Daoy (cell line): ENCODE measurements at regions not wholly inside any gene's neighbourhood (a gene's known extent, or its start where the extent isn't known, plus 50 kb on each side); places are given as distances from the start of the nearest gene placed in this dataset.
"Not testable (repeated sequence)": the region's sequence is repeated elsewhere in the genome, so short reads cannot be mapped to it uniquely, and the experiment has no call there.

Experiments used
- DNase-seq: peaks from one replicate; pipeline ENCODE4 v3.0.0-alpha.2; 2015; ENCODE audit warnings: low read depth

DNA sequence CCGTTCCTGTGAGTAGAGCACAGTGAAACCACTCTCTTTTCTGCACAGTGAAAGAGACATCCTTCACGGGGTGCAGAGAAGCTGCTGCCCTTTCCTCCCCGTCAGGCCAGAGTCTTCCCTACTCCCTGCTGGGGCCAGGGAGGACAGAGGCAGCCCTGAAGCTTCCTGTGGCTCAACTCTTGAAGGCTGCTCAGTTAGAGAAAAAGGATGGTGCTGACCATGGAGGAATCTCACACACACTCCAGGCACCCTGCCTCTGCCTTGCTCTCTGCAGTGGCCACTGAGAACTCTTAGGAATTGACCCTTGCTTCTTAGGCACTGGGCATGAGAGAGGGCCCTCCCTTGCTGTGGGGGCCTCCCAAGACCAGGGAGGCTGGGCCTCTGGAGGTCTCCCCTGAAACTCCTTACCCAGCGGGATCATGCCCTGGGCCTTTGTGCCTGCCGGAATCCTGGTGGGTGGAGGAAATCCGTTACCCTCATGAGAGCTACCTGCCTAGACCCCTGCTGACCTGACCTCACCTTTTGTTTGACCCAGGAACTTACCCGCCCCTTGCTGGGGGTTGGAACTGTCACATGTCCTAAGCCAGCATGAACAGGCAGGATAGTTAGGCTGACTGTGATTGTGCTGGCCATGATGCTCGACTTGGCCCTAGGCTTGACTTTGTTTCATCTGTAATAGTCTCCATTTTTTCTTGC, 65.0 kb upstream of the CD93 start:
- no peak for DNase-seq

DNA sequence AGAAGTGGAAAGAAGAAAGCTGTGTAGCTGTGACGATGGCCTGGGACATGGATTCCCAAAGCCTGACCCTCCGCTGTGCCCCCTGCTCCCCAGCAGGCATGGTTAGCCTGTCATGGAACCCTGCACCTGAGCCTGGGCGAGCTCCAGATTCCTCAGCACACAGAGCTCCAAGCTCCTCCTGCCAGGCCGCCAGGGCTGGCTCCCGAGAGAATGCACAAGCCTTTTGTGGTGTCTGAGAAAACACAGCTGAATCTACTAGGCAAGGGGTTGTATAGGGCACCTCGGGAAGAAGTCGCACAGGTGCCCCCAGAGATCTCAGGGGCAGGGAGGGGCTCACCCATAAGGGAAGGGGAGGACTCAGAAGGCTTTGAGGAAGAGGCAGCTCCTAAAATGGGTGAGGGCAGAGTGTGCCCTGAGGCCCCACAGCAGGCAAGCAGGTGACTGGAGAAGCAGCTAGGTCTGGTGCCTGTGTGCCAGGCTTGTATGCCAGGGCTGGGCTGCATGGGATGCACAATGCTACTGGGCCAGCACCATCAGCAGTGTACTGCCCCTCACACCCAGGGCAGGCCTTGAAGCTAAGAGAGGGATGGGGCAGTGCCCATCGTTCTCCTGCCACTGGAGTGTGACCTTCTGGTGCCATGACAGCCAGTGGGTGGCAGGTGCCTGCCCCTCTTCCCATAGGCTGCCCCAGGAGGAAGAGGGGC, 64.3 kb upstream of the CD93 start:
- DNase-seq: no peak

DNA sequence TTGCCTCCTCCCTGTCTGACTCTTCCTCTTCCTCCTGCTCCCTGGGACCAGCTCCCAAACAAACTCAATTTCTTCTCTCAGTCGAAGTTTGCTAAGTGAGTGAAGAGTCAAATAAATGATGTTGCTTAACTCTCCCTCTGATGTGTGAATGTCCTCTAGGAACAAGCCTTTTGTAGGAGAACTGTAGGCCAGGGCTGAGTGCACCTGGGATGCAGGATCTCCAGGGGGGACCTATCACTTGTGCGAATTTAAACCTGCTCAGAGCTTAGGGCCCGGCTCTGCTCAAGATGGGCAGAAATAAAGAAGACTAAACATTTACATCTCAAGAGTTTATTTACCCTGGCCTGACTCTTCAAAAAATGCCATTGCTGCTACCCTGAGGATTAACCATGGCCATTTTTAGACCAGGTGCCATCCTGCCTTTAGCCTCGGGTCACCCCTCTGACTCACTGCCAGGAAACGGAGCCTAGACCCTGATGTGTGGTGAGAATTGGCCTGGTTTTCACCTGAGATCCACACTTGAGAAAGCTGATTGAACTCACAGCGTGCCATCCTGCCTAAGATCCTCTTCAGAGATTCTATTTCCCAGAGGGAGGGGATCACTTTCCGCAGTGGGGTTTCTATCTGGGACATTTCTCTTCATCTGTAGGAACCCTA, 63.6 kb upstream of the CD93 start:
- DNase-seq: no peak

DNA sequence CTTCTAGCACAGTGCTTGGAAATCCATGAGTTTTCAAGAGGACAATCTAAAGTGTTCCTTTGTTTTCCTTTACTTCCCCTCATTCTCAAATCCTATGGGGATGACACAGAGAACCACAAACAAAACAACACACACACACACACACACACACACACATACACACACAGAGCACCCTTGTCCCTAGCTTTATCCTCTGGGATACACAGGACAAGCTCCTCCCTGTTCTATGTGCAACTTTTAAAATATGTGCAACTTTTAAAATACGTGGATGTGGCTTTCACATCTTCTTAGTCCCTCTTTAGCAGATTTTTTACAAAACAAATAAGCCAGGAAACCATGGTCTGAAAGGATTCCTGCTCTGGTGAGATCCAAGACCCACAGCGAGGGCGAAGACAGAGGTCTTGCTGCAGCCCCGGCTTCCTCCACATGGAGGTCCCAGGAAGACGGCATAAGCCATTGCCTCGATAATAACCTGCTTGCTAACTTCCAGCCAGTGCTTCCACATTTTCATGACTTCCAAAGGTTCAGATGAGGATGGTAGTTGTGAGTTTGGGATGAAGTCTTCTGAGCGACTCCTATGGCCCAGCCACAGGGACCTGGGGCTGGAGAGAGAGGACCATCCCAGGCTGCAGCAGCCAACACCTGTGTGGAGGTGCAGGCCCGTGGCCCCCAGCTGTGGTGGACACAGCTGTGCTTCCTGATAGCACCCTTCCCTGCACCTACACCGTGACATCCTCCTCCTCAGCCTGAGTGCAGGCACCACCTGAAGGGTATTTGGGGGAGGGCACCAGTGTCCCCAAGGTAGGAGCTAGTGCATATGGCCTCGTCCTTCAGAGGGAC, 62.8 kb upstream of the CD93 start:
- no peak for DNase-seq

DNA sequence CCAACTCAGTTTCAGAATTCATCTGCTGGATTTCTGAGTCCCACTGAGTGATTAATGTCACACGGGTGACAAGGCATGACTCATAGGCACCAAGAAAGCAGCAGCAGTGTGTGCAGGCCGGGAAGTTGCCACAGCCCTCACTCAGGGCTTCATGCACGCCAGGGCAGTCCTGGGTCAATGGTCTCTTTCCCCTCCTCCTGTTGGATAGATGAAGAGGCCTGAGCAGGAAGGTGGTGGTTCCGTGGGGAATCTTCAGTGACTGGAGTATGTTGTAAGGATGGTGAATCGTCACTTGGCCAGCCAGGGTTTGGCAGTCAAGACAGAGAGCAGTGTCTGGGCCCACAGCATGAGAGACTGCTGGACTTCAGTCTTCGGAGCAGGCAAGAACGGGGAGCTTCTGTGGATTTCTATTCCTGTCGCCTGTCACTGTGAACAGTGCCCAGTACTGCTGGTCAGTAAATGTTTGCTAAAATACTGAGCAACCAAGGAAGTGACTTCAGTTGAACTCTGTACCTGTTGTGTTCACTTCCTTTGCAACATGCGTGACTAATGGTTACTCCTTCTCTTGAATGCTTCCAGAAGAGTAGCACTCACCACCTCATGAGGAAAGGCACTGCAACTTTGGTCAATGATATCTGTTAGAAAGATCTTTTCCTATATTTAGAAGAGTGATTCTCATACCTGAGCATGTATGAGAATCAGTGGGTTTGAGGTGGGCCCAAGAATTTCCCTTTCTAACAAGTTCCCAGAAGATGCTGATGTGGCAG, 62.0 kb upstream of the CD93 start:
- peak; percentile 79 for DNase-seq

DNA sequence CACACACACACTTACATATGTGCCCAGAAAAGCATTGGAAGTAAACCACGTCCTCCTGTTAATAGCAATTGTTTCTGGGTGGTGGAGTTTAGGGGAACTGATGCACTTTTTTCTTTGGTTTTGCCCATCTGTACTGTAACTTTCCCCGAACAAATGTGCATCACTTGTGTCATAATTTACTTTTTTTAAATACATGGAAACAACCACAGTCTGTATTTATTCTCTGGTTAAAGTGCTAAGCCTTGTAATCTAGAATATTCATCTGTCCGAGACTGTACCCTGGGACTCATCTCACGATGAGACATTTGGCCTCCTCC, 61.5 kb upstream of the CD93 start:
- DNase-seq: no peak

DNA sequence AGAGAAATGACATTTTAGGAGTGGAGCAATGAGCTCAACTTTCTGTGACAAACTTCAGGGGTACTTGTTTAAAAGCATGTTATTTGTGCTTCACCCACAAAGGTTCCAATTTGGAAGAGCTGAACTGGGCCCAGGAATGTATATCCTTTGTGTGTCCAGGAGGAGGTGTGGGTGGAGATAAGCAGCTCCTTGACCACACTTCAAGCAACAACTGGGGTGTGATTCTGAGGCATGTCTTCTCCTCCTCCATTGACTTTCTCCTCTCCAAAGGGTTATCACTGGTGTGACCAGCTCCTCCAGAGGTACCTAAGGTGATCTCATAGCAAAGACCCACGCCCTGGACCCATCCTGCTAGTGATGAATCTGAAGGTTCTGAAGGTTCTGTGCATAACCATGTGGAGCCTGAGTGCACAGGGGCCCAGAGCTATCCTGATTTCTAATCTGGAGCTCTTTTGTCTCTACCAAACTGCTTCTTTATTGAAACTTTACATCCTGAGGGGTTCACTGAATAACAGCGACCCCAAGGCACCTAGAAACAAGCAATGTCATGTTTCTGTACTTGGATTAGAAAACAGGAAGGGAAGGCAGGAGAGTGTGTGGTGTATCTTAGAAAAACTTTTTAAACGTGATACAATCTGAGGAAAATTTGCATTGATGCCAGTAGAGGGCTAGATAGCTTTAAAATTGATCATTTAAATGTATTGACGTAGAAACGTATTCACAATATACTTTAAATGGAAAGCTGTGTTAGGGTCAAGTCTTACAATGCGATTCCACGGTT, 60.9 kb upstream of the CD93 start:
- no peak for DNase-seq

DNA sequence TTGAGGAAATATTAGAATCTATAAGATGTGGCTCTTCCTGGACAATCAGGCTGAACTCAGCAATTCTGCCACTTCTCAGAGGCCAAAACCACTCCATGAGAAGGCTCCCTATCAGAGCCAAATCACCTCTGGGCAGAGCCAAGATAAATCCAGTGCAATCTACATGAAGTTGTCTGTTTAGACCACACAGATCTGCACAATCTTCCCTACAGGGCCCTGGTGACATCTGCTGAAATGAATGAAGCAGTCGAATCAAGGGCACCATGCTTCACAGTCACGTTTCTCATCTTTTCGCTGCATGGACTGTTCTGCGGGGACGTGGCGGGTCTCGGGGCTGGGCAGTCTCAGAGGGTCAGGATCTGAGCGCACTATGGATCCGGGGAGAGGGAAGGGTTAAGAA, 60.1 kb upstream of the CD93 start:
- DNase-seq: no peak

DNA sequence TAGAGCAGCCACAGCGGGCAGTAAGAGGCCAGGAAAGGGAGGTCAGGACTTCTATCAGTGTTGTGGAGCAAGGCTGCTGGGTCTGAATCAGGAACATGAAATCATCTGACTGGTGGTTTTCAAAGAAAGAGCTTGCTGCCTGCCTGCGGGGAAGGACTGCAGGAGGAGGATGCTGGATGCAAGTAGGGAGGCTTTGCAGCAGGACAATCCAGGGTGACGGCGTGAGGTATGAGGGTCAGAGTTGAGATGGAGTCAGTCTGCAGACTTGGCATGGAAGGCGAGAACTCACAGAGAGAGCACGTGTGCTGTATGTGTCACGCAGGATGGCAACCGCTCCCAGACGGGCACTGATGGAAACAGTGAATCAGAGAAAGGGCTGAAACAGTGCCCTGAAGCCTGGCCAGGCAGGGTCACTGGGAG, 59.2 kb upstream of the CD93 start:
- peak; percentile 82 for DNase-seq

DNA sequence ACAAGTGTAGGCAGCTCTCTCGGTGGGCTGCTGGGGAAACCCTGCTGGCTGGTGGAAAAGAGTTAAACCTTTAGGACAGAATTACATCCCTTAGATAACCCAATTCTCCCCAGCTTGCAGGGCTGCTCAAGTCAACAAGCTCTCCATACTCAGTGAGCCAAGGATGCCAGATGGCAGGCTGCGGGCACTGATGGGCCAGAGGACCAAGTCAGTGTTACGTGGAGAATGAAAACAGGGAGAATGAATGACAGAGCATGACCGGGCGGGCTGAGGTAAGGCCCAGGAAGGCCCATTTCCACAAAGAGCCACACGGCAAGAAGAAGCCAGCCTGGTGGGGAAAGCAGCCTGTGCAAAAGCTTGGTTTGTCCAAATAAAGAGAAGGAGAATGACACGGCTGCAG, 58.7 kb upstream of the CD93 start:
- no peak for DNase-seq

DNA sequence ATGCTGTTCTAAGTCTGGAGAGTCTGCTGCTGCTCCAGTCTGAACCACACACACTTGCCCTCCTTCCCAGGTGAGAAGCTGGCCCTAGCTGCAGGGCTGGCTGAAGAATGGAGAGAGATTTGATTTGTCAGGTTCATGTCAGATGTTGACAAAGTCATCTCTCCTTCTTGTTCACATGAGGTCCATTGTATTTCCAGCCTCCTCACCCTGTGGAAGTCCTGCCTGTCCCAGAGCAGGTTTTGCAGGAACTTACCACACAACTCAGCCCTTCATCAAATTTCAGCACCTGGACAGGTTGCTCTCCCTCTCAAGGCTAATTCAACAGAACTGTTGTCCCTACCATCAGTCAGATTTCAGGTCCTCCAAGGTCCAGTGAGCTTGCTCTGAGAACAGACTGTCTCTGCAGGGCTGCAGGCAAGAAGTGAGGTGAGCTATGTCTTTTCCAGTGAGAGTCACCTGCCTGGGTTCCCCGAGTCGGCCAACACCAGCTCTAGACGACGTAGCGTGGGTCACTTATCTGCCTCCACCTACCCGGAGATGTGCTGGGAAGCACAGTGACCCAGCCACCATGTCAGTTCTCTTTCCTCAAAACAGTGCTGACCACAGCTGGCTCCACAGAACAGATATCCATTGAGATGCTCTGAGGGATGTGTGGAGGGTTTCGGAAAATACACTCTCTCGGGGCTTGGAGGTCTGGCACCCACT, 58.0 kb upstream of the CD93 start:
- no peak for DNase-seq

DNA sequence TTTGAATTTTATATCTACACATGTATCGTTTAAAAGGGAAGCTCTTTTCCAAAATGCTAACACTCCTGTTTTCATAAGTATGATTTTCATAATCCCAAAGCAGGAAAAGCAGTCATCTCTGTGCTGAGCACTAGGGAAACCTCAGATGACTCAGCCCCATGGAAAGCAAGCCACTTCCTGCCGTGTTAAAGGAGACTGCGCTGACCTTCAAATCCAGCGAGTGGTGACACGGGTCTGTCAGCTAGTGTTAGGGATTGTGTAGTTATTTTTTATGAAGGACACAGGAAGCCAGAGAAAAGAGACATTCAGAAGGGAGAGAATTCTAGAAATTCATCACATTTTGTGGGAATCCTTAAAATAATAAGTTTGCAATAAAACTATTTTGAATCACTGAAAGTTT, 57.0 kb upstream of the CD93 start:
- DNase-seq: peak; percentile 91

DNA sequence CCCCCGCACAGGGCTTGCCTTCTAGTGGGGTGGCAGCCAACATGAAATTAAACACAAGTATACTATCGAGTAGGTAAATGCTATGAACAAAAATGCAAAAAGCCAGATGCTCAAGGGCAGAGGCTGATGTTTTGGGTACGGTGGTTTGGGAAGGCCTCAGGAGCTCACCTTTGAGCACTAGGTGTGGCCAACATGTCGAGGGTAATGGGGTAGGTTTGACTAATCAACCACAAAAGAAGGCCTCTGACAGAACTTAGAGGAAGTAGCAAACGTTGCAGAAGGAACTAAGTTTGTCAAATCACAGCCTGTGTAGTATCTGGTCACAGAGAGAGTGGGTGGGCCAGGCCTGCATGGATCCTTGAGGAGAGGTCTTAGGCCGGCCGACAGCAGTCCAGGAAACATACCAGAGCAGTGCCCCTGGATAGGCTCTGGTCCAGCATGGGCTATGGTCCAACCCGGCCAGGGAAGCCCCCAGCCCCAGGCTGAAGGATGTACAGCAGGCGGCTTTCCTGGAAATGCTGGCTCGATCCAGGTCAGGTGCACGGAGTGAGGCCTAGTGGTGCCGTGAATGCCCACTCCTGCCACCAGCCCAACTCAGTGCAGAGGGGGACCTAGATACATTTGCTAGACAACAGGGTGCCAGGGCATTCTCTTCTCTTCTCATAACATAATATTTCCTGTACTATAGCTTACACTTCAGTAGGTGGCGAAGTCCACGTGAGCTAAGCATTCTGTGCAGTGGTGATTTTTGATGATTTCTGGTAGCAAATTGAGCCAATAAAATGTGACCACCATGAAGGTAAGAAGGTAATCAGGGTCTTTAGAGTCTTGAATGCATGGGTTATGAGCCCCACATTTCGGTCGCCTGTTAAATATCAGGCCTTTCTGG, 56.3 kb upstream of the CD93 start:
- DNase-seq: no peak

DNA sequence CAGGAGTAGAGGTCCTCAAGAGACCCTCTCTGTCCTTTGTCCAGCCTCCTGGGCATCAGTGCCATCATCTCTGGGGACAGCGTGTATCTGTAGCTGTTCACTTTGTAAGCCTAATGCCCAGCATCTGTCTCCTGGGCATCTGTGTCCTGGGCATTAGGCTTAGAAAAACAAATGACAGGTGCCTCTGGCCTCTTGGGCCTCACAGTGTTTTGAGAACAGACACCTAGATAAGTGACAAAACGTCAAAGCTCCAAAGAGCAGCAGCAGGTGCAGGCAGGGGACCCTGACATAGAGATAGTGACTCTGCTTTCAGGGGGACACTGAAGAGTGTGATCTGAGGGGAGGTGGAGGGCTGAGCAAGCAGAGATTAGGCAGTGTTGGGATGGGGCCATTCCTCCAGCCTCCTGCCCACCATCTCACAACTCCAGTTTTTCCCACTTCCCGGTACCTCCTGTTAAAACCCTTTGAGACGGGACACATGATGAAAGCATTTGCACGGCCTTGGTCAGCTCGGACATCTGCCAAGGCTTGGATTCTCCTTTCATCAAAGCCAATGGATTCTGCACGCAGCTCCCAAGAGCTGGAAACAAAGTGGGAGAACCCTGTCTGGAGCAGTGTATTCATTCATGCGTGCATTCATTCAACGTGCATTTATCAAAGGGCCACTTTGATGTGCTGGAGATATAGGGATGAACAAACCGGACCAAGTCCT, 55.5 kb upstream of the CD93 start:
- DNase-seq: no peak

DNA sequence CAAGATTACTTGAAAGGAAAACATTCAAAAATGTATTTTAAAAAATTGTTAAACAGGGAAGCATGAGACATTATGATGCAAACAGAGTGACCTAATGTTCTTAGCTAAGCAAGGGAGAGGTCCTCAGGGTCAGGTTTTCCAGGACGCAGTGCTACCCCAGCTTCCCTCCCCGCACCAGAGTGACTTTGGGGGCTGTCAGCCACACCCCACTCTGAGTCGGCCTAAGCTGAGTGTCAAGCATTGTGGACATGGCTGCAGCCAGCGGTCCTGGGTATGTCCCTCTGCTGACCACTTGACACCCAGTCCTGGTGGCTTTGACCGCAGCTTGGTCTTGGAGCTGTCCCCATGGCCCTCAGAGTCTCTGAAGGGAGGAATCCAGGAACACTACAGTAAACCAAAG, 54.9 kb upstream of the CD93 start:
- DNase-seq: no peak

DNA sequence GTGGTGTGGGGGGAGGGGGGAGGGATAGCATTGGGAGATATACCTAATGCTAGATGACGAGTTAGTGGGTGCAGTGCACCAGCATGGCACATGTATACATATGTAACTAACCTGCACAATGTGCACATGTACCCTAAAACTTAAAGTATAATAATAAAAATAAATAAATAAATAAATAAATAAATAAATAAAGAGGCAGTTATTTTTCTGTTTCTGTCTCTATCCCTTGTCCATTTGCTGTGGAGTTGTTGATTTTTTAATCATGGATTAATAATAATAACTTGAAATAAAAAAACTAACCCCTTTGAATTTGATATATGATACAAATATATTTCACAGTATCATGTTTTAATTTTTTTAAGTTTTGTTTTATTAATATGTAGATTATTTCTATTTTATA, 53.9 kb upstream of the CD93 start:
- not testable (repeated sequence) for DNase-seq

DNA sequence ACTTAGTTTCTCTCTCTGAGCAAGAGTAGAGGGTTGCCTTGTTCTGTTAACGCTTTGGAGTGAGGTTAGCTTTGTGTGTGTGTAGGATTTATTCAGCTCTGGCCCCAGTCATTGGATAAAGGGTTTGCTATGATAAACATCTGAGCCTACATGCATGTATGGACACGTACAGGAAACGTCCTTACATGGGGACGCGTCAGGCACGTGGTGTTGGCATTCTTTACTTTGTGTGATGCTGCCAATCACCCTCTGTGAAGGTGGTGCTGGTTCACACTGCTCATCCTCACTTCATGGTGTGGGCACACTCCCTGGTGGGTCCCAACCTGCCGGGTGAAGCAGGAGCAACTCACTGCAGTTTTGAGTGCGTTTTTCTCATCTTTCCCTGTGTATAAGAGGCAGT, 53.4 kb upstream of the CD93 start:
- DNase-seq: no peak

DNA sequence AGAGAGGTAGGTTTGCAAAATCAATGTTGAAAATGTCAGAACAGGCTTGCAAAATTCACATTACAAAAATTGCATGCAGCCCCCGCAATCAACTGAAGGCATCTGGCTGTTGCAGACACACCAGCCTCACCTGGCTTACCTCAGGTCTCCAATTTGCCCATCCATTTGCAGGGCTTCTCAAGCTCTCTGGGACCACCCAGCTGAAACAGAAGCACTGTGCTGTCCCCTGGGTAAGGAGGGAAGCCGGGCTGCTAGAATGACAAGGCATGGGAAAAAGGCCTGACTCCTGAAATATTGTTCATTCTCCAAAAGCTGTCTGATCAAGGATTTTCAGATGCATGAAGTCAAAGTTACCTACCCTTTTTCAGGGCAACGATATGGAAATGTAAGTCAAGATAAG, 52.6 kb upstream of the CD93 start:
- DNase-seq: no peak

DNA sequence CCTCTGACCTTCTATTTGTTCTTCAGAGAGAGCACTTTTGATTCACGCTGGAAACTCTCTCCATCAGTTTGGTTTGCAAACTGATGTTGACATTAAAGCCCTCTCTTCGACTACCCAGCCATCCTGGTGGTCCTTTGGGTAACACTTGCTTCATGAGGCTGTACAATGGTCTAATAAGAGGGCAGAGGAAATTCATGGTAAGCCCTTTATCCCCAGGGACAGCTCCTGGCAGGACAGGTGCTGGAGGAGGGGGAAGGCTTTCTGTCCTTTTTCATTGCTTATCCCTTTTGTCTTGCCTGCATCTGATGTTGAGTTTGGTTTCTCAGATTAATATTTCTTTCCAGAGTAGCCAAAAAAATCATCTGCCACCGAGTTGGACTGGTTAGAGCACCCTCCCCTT, 52.1 kb upstream of the CD93 start:
- no peak for DNase-seq
